IPS-18a (cell line): ENCODE measurements at regions not wholly inside any gene's neighbourhood (a gene's known extent, or its start where the extent isn't known, plus 50 kb on each side); places are given as distances from the start of the nearest gene placed in this dataset.
"Not testable (repeated sequence)": the region's sequence is repeated elsewhere in the genome, so short reads cannot be mapped to it uniquely, and the experiment has no call there.

Experiments
- H3K27ac ChIP-seq: one replicate; pipeline ENCODE4 v1.5.1; 2013; ENCODE audit warnings: low read length
- H3K27me3 ChIP-seq: one replicate; pipeline ENCODE4 v1.6.1; 2013; ENCODE audit warnings: mild to moderate bottlenecking, low read length; ENCODE audit not compliant: control insufficient read depth, insufficient read depth
- H3K36me3 ChIP-seq: one replicate; pipeline ENCODE4 v1.6.1; 2013; ENCODE audit warnings: low read depth, low read length; ENCODE audit not compliant: control insufficient read depth
- H3K4me1 ChIP-seq: one replicate; pipeline ENCODE4 v1.6.1; 2013; ENCODE audit warnings: low read depth, low read length; ENCODE audit not compliant: control insufficient read depth
- H3K4me3 ChIP-seq: one replicate; pipeline ENCODE4 v1.5.1; 2013; ENCODE audit warnings: low read length
- H3K9ac ChIP-seq: one replicate; pipeline ENCODE4 v1.6.1; 2013; ENCODE audit warnings: mild to moderate bottlenecking, low read length, moderate library complexity
- H3K9me3 ChIP-seq: one replicate; pipeline ENCODE4 v1.6.1; 2013; ENCODE audit warnings: low read depth, low read length; ENCODE audit not compliant: control insufficient read depth

DNA sequence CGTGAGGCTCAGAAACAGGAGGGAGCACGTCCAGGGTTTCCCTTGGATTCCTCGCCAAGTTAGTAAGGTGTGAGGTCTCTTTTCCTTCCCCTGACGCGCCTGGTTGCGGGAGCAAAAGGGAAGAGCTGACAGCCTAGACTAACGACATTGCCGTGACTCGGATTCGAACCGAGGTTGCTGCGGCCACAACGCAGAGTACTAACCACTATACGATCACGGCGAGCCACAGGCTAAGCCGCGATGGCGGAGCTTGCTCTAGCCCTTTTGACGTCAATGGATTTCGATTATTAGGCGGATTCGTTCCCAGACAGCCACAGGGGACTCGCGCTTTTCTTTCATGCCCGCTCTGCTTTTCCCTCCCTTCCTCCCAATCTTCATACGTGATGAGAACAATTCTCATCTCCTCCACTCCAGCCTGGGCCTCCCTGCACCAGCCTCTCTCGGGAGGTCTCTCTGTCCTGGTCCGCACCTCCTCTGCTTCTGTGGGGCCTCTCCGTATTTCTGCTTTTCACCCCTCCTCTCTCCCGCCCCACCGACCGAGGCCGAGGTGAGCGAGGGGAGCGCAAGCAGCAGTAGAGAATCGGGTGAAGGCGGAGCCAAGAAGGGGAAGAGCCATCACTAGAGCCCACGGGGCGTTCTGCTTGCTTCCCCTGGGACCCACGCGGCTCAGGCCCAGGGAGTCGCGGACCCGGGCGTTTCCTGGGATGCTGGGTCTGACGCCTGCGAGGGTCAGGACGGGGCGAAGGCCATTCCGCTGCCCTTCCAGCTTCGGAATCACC lies 150.7 kb upstream of the NBPF11 start:
- H3K9me3 ChIP-seq, H3K27me3 ChIP-seq, H3K27ac ChIP-seq, H3K4me1 ChIP-seq, H3K36me3 ChIP-seq: not testable (repeated sequence)
- Histone ChIP-seq H3K4me3 (peak overlapping the region; percentile 60), H3K9ac (peak overlapping the region; percentile 31)

DNA sequence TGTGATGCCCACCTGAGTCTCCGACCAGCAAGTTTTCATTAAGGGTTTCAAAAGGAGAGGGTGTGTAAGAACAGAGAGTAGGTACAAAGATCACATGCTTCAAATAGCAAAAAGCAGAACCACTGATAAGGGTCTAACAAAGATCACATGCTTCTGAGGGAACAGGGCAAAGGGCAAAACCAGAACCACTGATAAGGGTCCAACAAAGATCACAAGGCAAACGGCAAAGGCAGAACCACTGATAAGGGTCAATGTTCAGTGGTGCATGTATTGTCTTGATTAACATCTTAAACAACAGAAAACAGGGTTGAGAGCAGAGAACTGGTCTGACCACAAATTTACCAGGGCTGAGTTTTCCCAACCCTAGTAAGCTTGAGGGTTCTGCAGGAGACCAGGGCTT lies 145.8 kb upstream of the NBPF11 start:
- not testable (repeated sequence) for H3K27me3 ChIP-seq, H3K36me3 ChIP-seq, H3K9ac ChIP-seq, H3K4me1 ChIP-seq, H3K4me3 ChIP-seq, H3K27ac ChIP-seq, H3K9me3 ChIP-seq

DNA sequence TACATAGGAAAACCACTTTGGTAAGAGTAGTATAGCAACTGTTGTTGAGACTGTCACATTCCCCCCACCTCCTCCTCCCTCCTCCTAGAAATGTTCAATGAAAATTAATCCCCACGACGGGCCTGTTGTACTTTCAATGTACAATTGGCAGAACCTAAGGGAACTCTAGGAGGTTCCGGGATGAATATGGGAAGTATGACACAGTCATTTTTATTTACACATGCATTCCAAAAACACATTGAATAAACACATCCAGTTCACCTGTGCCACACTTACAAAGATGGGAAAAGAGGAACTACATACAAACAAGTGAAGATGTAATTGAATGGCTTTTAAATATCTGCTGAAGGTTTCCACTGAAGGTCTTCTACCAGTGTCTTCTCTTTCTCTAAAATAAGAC lies 144.4 kb upstream of the NBPF11 start:
- H3K36me3 ChIP-seq = no peaks in the 10 kb centered on the region
- H3K9me3 ChIP-seq = no peaks in the 10 kb centered on the region
- H3K27me3 ChIP-seq = no peaks in the 10 kb centered on the region
- H3K27ac ChIP-seq = no peak overlapping the region
- H3K4me1 ChIP-seq = no peaks in the 10 kb centered on the region
- no peak overlapping the region for H3K4me3 ChIP-seq
- no peak overlapping the region for H3K9ac ChIP-seq

DNA sequence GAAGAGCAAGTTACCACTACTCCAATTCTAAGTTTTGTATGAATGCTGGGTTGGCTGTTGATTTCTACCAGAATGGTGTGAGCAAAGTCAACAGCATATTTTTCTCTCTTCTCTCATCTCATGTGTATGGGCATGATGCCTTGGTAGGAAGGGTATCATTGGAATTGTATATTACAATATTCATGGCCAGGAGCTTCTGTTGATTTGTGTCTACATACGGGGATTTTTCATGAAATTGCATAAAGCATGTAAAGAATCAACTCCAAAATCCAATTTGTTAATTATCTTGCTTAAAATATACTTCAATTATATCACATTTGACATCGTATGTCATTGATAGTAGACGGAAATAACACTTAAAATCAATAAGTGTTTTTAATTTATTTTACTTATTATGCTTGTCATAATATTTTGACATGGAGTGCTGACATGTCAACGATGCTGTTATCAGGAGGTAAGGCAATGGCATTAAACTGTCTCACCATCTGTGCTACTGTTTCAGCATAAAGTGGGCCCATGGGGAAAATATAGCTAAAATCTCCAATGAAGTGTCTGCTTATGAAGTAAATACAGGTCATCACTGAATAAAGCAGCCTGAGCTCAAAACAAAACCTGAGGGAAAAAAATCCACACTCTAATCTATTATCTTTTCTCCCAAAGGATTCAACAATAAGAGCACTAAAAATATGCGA lies 142.2 kb upstream of the NBPF11 start:
- Histone ChIP-seq H3K9ac (no peak overlapping the region), H3K4me1 (no peaks in the 10 kb centered on the region), H3K27me3 (no peaks in the 10 kb centered on the region), H3K9me3 (no peaks in the 10 kb centered on the region), H3K4me3 (no peak overlapping the region), H3K27ac (no peak overlapping the region), H3K36me3 (no peaks in the 10 kb centered on the region)

DNA sequence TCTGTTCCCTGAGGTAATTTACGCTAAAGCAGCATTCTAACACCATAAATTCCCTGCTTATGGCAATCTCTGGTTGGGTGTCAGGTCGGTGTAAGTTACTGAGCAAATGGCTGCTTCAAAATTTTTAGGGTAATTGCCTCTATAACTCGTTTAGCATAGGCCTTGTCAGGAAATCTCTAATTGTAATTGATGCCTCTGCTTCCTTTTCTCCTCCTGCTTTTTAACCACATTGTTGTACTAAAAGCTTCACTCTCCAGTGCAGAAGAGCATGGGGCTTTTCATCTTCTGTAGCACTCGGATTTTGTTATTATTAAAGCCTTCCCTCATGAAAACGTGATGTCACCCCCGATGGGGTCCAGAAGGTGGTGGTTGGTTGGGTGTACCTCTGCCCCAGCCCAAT lies 141.6 kb upstream of the NBPF11 start:
- H3K9ac ChIP-seq = no peak overlapping the region
- H3K4me3 ChIP-seq = no peak overlapping the region
- no peaks in the 10 kb centered on the region for H3K36me3 ChIP-seq
- no peaks in the 10 kb centered on the region for H3K9me3 ChIP-seq
- H3K27ac ChIP-seq = no peak overlapping the region
- H3K4me1 ChIP-seq = no peaks in the 10 kb centered on the region
- no peaks in the 10 kb centered on the region for H3K27me3 ChIP-seq

DNA sequence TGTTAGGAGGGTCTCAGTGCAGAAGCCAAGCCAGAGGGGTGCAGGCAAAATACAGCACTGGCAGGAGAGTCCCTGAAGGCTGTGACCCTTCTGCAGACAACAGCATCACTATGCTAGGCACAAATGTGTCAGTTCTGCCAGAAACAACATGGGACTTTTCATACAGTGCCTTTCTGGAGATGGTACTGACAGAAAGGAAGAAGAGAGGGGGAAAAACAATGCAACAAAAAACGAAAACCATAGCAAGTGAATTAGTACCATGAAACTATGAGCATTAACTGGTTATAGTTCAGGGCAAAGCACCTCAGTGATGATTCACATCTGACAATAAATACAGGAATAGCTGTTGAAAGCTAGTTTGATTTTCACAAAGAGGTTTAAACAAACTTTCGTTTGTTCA lies 140.8 kb upstream of the NBPF11 start:
- Histone ChIP-seq H3K27me3 (no peaks in the 10 kb centered on the region), H3K27ac (no peak overlapping the region), H3K4me1 (no peaks in the 10 kb centered on the region), H3K9ac (no peak overlapping the region), H3K4me3 (no peak overlapping the region), H3K36me3 (no peaks in the 10 kb centered on the region), H3K9me3 (no peaks in the 10 kb centered on the region)

DNA sequence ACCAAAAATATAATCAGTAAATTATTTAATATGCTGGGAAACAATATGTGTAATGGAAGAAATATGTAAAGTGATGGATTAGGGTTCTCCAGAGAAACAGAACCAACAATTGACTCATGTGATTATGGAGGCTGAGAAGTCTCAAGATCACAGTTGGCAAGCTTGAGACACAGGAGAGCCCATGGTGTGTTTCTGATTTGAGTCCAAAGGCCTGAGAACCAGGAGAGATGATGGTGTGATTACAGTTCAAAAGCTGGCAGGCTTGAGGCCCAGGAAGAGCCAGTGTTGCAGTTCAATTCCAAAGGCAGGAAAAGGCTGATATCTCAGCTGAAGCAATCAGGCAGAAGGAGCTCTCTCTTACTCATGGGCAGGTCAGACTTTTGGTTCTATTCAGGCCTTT lies 138.8 kb upstream of the NBPF11 start:
- H3K27me3 ChIP-seq = no peaks in the 10 kb centered on the region
- H3K4me3 ChIP-seq = no peak overlapping the region
- H3K27ac ChIP-seq = no peak overlapping the region
- H3K4me1 ChIP-seq = no peaks in the 10 kb centered on the region
- H3K9ac ChIP-seq = no peak overlapping the region
- H3K9me3 ChIP-seq = no peaks in the 10 kb centered on the region
- H3K36me3 ChIP-seq = no peaks in the 10 kb centered on the region

DNA sequence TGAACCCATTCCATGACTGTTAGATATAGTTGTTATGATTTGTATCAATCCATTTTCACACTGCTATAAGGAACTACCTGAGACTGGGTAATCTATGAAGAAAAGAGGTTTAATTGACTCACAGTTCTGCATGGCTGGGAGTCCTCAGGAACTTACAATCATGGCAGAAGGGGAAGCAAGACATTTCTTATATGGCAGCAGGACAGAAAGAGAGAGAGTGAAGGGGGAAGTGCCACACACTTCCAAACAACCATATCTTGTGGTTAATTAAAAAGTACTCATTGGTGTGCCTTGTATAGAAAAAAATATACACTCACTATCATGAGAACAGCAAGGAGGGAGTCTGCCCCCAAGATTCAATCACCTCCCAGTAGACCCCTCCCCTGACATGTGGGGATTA lies 137.6 kb upstream of the NBPF11 start:
- Histone ChIP-seq H3K9ac (no peak overlapping the region), H3K4me3 (no peak overlapping the region), H3K36me3 (no peaks in the 10 kb centered on the region), H3K4me1 (no peaks in the 10 kb centered on the region), H3K27me3 (no peaks in the 10 kb centered on the region), H3K27ac (no peak overlapping the region), H3K9me3 (no peaks in the 10 kb centered on the region)

DNA sequence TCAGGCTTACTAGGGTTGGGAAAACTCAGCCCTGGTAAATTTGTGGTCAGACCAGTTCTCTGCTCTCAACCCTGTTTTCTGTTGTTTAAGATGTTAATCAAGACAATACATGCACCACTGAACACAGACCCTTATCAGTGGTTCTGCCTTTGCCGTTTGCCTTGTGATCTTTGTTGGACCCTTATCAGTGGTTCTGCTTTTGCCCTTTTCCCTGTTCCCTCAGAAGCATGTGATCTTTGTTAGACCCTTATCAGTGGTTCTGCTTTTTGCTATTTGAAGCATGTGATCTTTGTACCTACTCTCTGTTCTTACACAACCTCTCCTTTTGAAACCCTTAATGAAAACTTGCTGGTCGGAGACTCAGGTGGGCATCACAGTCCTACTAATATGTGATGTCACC lies 133.9 kb upstream of the NBPF11 start:
- H3K27me3 ChIP-seq, H3K27ac ChIP-seq, H3K9me3 ChIP-seq, H3K36me3 ChIP-seq, H3K9ac ChIP-seq, H3K4me1 ChIP-seq, H3K4me3 ChIP-seq: not testable (repeated sequence)

DNA sequence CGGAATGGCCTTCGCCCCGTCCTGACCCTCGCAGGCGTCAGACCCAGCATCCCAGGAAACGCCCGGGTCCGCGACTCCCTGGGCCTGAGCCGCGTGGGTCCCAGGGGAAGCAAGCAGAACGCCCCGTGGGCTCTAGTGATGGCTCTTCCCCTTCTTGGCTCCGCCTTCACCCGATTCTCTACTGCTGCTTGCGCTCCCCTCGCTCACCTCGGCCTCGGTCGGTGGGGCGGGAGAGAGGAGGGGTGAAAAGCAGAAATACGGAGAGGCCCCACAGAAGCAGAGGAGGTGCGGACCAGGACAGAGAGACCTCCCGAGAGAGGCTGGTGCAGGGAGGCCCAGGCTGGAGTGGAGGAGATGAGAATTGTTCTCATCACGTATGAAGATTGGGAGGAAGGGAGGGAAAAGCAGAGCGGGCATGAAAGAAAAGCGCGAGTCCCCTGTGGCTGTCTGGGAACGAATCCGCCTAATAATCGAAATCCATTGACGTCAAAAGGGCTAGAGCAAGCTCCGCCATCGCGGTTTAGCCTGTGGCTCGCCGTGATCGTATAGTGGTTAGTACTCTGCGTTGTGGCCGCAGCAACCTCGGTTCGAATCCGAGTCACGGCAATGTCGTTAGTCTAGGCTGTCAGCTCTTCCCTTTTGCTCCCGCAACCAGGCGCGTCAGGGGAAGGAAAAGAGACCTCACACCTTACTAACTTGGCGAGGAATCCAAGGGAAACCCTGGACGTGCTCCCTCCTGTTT lies 128.9 kb upstream of the NBPF11 start:
- not testable (repeated sequence) for H3K36me3 ChIP-seq, H3K9ac ChIP-seq, H3K4me1 ChIP-seq, H3K9me3 ChIP-seq, H3K27ac ChIP-seq
- Histone ChIP-seq H3K27me3 (peaks cover 12% of the 10 kb centered on the region), H3K4me3 (peak overlapping the region; percentile 72)

DNA sequence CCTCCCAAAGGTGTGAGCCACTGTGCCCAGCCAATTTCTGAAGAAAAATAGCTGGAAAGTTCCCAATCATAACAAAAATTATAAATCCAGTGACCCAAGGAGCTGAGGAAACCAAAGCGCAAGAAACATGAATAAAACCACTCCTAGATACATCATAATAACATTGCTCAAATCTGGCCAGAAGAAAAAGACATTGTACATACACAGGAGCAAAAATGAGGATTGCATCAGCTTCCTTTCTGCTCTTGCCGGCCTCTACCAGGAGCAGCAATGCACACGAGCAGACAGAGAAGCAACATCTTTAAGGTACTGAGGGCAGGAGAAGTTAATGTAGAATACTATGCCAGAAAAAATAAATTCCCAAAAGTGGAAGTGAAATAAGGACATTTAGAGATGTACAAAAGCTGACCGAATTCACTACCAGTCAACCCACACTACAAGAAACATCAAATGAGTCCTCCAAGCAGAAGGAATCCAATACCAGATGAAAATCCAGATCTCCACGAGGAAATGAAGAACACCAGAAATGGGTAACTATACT lies 127.0 kb upstream of the NBPF11 start:
- not testable (repeated sequence) for H3K27ac ChIP-seq, H3K4me1 ChIP-seq, H3K36me3 ChIP-seq, H3K9me3 ChIP-seq, H3K4me3 ChIP-seq, H3K9ac ChIP-seq
- H3K27me3 ChIP-seq = peaks cover 12% of the 10 kb centered on the region
